ENCODE measurements at regions not wholly inside any gene's neighbourhood (a gene's known extent, or its start where the extent isn't known, plus 50 kb on each side); places are given as distances from the start of the nearest gene placed in this dataset.
"Not testable (repeated sequence)": the region's sequence is repeated elsewhere in the genome, so short reads cannot be mapped to it uniquely, and the experiment has no call there.

DNA sequence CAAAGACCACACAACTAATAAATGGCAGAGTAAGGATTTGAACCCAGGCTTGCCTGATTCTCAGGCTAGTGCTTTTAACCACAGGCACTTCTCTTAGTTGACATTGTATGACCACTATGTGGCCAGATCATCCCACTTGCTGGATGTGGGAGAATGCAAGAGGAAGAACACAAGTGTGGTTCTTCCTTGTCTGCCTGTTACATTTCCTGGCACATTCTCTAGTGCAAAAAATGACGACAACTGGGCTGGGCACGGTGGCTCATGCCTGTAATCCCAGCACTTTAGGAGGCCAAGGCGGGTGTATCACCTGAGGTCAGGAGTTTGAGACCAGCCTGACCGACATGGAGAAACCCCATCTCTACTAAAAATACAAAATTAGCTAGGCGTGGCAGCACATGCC is 83.0 kb downstream of the GRIN2B start:
- H3K56ac ChIP-seq (ENCODE audit: extremely low read depth, insufficient read depth, low read length); H3K4me3 ChIP-seq (ENCODE audit: insufficient read depth, low read depth, low read length); H3K14ac ChIP-seq (replicated peaks; ENCODE audit: low read depth, low read length); H3K9ac ChIP-seq (ENCODE audit: low read depth, low read length); H4K91ac ChIP-seq (ENCODE audit: insufficient read depth, low read depth, low read length); H2BK120ac ChIP-seq (ENCODE audit: low read depth, low read length); H2AK5ac ChIP-seq (ENCODE audit: low read depth, low read length); H2AK9ac ChIP-seq (replicated peaks; ENCODE audit: low read depth, low read length, poor library complexity); H3K4me1 ChIP-seq (ENCODE audit: control insufficient read depth, insufficient read depth, low read length); H3K23ac ChIP-seq (ENCODE audit: low read depth, low read length); BruUV-seq (replicated peaks); H3K9me3 ChIP-seq (ENCODE audit: control insufficient read depth, insufficient read depth, low read length); H4K20me1 ChIP-seq (ENCODE audit: insufficient read depth, low read length); H3K79me1 ChIP-seq (ENCODE audit: low read depth in 1 of 2, low read length in 2 of 2); H3K4ac ChIP-seq (ENCODE audit: low read depth, low read length); H4K5ac ChIP-seq (ENCODE audit: low read depth, low read length); H2AFZ ChIP-seq (replicated peaks; ENCODE audit: low read length, poor library complexity); intact Hi-C loops (cut with micrococcal nuclease); POLR2A ChIA-PET (ENCODE audit: unreplicated experiment); H3K36me3 ChIP-seq (ENCODE audit: control insufficient read depth, insufficient read depth, low read length); H3K27me3 ChIP-seq (ENCODE audit: control insufficient read depth, insufficient read depth, low read length); DNase-seq; H3K27ac ChIP-seq (ENCODE audit: insufficient read depth, low read length); H3K9me1 ChIP-seq (ENCODE audit: insufficient read depth, low read length); H4K8ac ChIP-seq (ENCODE audit: low read depth in 2 of 2, low read length in 2 of 2); dilution Hi-C loops (cut with HindIII; ENCODE audit: low sequenced_read_pairs, unreplicated experiment); H2BK20ac ChIP-seq (ENCODE audit: low read depth, low read length); H3K18ac ChIP-seq (ENCODE audit: low read depth, low read length); H3K4me2 ChIP-seq (ENCODE audit: low read depth, low read length); in situ Hi-C loops (cut with MboI; ENCODE audit: low sequenced_read_pairs); H2BK5ac ChIP-seq (ENCODE audit: low read depth, low read length, poor library complexity, severe bottlenecking); H2BK15ac ChIP-seq (ENCODE audit: low read depth, low read length); ATAC-seq (ENCODE audit: low read depth): not testable (repeated sequence)
- CTCF ChIA-PET = interaction anchor here (1.2 kb wide), 1 partner anchor 42 kb away, joined by 3 read pairs; no protein-coding TSS in a partner anchor
- WGBS, 2 experiments (ENCODE audit: extremely low coverage in 2 of 2, insufficient read length in 1 of 2) = no CpG with 5 or more reads among the region's 5 CpGs

All from IMR-90 (cell line).